ENCODE measurements at regions not wholly inside any gene's neighbourhood (a gene's known extent, or its start where the extent isn't known, plus 50 kb on each side); places are given as distances from the start of the nearest gene placed in this dataset.

- Histone ChIP-seq H3K4me1 (ENCODE audit: control insufficient read depth in 1 of 2, insufficient read depth in 2 of 2, low read length in 2 of 2) (peaks cover 2 to 3% of the 10 kb centered on the region in 2 donors), H3K27ac (ENCODE audit: low read depth in 1 of 2, low read length in 2 of 2) (no peak overlapping the region), H3K36me3 (replicated peaks in 1 of 2; ENCODE audit: control insufficient read depth in 1 of 2, insufficient read depth in 2 of 2, low read length in 2 of 2) (no peaks in the 10 kb centered on the region), H3K9ac (ENCODE audit: insufficient read depth, low read length, poor library complexity, severe bottlenecking) (no peak overlapping the region), H3K27me3 (ENCODE audit: control insufficient read depth in 2 of 2, insufficient read depth in 2 of 2, low read length in 2 of 2) (peaks cover 0 to 13% of the 10 kb centered on the region in 2 donors), H3K4me2 (replicated peaks; ENCODE audit: extremely low read depth, low read length, poor library complexity, severe bottlenecking) (no peak overlapping the region), H2AFZ (ENCODE audit: insufficient read depth, low read depth, low read length, poor library complexity, severe bottlenecking) (no peak overlapping the region), H3K4me3 (replicated peaks in 1 of 3; ENCODE audit: low read depth in 2 of 3, low read length in 3 of 3) (no peak overlapping the region), H3K79me2 (ENCODE audit: insufficient read depth, low read length) (no peaks in the 10 kb centered on the region), H3K9me3 (replicated peaks in 1 of 2; ENCODE audit: control insufficient read depth in 1 of 2, insufficient read depth in 1 of 2, low read length in 2 of 2) (no peaks in the 10 kb centered on the region), H4K20me1 (ENCODE audit: insufficient read depth, low read length) (no peaks in the 10 kb centered on the region)
- no peak for TF ChIP-seq CTCF (IDR thresholded peaks at IDR 0.05)
- DNase-seq, result no peak
- intact Hi-C loops (cut with micrococcal nuclease), result no loop called here
- H3K36me3 Mint-ChIP-seq, result peaks cover 0 to 4% of the 10 kb centered on the region in 2 donors
- WGBS (ENCODE audit: insufficient coverage), result 93% methylated on average over 6 of the region's 9 CpGs
- H3K4me3 Mint-ChIP-seq, result no peak overlapping the region
- H3K27me3 Mint-ChIP-seq (ENCODE audit: low read depth in 3 of 3), result peaks cover 10 to 21% (median 10%) of the 10 kb centered on the region in 3 donors
- H3K27ac Mint-ChIP-seq, result no peak overlapping the region
- peaks cover 0 to 3% (median 0%) of the 10 kb centered on the region in 7 donors for H3K9me3 Mint-ChIP-seq
- peaks cover 4% of the 10 kb centered on the region for H3K4me1 Mint-ChIP-seq
These were observed 63.8 kb downstream of the IGLL1 start for GRCh38 chr22:23516304-23516703.

GRCh38 chr22:23514322-23515038, 65.6 kb downstream of the IGLL1 start:
- Histone ChIP-seq H3K27ac (ENCODE audit: low read depth in 1 of 2, low read length in 2 of 2) (no peak overlapping the region), H4K20me1 (ENCODE audit: insufficient read depth, low read length) (no peaks in the 10 kb centered on the region), H3K4me3 (replicated peaks in 1 of 3; ENCODE audit: low read depth in 2 of 3, low read length in 3 of 3) (no peak overlapping the region), H3K4me1 (ENCODE audit: control insufficient read depth in 1 of 2, insufficient read depth in 2 of 2, low read length in 2 of 2) (no peaks in the 10 kb centered on the region), H3K9me3 (replicated peaks in 1 of 2; ENCODE audit: control insufficient read depth in 1 of 2, insufficient read depth in 1 of 2, low read length in 2 of 2) (no peaks in the 10 kb centered on the region), H3K27me3 (ENCODE audit: control insufficient read depth in 2 of 2, insufficient read depth in 2 of 2, low read length in 2 of 2) (no peaks in the 10 kb centered on the region), H3K79me2 (ENCODE audit: insufficient read depth, low read length) (no peaks in the 10 kb centered on the region), H3K36me3 (replicated peaks in 1 of 2; ENCODE audit: control insufficient read depth in 1 of 2, insufficient read depth in 2 of 2, low read length in 2 of 2) (no peaks in the 10 kb centered on the region), H3K9ac (ENCODE audit: insufficient read depth, low read length, poor library complexity, severe bottlenecking) (no peak overlapping the region), H3K4me2 (replicated peaks; ENCODE audit: extremely low read depth, low read length, poor library complexity, severe bottlenecking) (no peak overlapping the region), H2AFZ (ENCODE audit: insufficient read depth, low read depth, low read length, poor library complexity, severe bottlenecking) (no peak overlapping the region)
- H3K9me3 Mint-ChIP-seq, result no peaks in the 10 kb centered on the region
- 90% methylated on average over 13 of the region's 15 CpGs for WGBS (ENCODE audit: insufficient coverage)
- H3K36me3 Mint-ChIP-seq, result no peaks in the 10 kb centered on the region
- H3K27ac Mint-ChIP-seq, result no peak overlapping the region
- intact Hi-C loops (cut with micrococcal nuclease), result no loop called here
- TF ChIP-seq CTCF (IDR thresholded peaks at IDR 0.05), result no peak
- peaks cover 2 to 6% (median 3%) of the 10 kb centered on the region in 3 donors for H3K27me3 Mint-ChIP-seq (ENCODE audit: low read depth in 3 of 3)
- no peak overlapping the region for H3K4me3 Mint-ChIP-seq
- no peak for DNase-seq
- no peaks in the 10 kb centered on the region for H3K4me1 Mint-ChIP-seq
